ENCODE measurements at regions not wholly inside any gene's neighbourhood (a gene's known extent, or its start where the extent isn't known, plus 50 kb on each side); places are given as distances from the start of the nearest gene placed in this dataset.

- no peak for DNase-seq (ENCODE audit: low spot score)
Measured at GRCh38 chr2:82675186-82675585, 1783.9 kb downstream of the SUCLG1 start.

DNA sequence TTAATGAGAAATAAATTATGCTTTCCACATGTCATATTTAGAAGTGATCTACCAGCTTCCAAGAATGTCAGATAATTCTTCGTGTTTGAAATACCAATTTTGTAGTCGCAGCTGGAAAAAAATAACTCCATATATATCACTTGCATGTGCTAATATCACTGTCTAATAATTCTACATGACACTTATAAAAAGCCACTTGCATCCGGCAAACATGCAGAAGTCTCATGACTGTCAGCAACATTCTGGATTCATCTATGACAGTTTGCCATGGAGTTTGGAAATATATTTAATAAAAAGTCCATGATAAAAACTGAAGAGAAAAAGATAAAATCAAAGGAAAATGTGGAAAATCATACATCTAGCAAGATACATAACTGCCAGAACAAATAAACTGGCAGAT, 1784.4 kb downstream of the SUCLG1 start:
- DNase-seq (ENCODE audit: low spot score): no peak

DNA sequence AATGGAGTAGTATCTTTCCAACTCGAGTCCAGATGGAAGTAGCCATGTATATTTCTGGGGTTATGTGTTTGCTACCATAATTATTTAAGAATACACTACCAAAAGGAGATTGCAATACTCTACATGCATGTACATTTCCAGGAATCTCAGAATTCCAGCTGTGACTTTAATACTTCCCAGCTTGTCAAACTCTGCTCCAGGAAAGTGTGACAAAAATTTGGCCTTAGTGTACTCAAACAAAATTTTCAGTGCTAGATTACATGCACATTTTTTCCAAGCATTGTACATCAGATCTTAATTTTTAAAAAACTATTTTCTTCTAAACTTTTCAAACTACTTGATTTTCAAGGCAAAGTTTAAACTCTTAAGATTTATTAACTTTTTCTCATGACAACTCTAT, 1791.6 kb downstream of the SUCLG1 start:
- DNase-seq (ENCODE audit: low spot score): no peak

DNA sequence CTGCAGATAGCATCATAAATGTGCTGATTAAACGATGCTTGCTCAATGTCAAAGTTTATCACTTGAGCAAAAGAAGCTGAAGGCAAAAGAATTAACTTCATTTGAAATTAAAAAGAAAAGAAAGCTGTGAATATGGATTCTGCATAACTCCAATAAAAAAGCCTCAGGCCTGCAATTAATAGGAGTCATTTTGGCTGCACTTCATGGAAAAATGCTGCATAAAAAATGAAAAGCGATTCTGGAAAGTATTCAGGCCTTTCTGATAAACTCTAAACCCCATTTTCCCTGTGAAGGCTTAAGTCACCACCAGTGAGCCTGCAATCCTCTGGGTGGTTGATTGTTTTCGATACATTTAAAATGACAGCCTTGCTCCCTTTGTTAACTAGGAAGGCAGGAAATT, 1793.4 kb downstream of the SUCLG1 start:
- DNase-seq (ENCODE audit: low spot score): no peak

DNA sequence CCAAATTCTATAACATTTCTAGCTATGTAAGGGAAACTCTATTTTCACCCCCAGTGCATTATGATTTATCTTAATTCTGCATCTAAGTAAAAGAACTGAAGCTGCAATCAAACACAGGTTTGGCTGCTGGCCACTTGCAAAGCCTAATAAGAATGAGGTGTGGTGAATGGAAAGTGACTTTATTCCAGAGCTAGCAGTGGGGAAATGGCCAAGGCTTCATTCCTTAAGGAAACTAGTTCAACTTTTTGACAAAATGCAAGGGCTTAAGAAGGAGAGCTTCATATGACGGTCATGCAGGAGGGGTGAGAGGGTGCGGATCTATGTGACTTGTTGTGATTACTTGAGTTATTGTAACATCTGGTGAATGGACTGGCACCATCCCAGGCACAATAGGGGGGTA, 1802.0 kb downstream of the SUCLG1 start:
- no peak for DNase-seq (ENCODE audit: low spot score)

DNA sequence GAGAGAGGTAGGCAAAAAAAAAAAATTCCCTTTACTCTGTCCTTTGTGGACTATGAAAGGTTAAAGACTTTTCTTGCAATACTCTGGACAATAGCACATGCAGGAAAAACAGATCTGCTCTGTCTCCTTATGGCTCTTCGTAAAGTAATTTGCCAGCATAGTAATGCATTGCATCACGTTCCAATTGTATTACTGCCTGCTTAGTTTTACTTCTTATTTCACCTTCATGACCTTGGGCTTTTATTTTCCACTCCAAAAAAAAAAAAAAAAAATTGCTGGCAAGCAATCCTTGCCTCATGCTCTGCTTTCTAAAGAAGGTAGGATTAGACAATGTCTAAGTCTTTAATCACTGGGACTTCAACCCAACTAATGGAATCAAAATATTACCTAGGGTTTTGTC, 1802.7 kb downstream of the SUCLG1 start:
- DNase-seq (ENCODE audit: low spot score): no peak

- no peak for DNase-seq (ENCODE audit: low spot score)
Measured at GRCh38 chr2:82652117-82652516, 1807.0 kb downstream of the SUCLG1 start.

- no peak for DNase-seq (ENCODE audit: low spot score)
Measured at GRCh38 chr2:82650038-82650437, 1809.0 kb downstream of the SUCLG1 start.

- DNase-seq (ENCODE audit: low spot score): no peak
Measured at GRCh38 chr2:82641598-82642180, 1817.4 kb downstream of the SUCLG1 start.

DNA sequence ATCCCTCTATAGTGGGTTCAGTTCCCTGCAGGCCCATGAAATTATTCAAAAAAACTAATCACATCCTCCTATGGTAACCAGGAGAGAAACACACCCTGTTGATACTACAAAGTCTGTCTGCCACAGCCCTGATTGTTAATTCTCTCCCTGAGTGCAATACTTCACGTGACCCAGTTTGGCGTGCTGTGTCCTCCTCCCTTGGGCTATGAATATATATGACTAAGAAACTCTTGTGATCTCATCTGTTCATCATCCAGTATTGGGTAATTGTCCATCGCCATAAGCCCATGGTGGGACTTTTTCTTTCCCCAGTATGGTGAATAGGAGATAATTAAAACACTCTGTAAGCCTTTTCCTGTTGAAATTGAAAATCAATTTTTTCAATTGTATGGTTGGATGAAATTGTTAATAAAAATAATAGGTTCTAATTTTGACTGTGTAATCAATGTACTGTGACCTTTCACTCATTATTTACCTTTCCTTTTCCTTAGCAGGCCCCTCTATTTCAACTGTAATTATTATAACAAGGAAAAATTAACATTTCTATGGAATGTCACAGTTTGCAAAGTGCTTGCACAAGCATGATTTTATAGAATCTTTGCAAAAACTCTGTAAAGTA, 1822.6 kb downstream of the SUCLG1 start:
- DNase-seq (ENCODE audit: low spot score): no peak

DNA sequence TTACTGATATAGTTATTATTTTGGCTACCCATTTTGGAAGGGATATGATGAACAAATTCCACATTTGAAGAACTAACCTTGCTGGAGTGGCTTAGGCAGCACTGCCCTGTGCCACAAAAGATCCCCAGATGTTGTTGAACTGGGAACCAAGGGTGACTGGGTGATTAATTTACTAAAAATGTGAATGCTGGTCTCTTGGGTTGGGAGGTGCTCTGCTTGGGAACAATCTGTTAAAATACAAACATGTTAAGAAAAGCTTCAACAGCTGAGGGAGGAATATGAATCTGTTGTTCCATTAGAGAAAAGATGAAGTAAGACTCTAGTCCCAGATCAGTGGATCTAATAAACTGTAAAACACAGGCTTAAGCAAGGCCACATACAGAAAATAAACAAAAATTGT, 1860.1 kb downstream of the SUCLG1 start:
- DNase-seq (ENCODE audit: low spot score): no peak

DNA sequence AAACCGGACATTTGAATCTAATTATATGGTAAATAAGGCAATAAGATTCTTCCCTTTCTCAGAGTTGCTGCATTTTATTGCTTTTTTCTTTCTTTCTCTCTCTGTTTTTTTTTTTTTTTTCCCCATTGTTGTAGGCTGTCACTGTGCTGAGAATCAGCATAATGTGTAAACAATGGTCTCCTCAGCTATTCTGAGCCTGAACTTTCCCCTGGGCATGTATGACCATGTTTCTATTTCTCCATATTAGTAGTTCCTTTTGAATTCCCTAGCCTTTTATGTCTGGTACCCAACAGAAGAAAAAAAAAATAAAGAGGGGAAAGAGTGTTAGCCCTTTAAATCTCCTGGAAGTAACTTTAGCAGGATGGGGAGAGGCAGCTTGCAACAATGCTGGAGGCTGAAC, 1862.5 kb downstream of the SUCLG1 start:
- no peak for DNase-seq (ENCODE audit: low spot score)

GRCh38 chr2:82591718-82592117, 1867.4 kb downstream of the SUCLG1 start:
- DNase-seq (ENCODE audit: low spot score): no peak

DNA sequence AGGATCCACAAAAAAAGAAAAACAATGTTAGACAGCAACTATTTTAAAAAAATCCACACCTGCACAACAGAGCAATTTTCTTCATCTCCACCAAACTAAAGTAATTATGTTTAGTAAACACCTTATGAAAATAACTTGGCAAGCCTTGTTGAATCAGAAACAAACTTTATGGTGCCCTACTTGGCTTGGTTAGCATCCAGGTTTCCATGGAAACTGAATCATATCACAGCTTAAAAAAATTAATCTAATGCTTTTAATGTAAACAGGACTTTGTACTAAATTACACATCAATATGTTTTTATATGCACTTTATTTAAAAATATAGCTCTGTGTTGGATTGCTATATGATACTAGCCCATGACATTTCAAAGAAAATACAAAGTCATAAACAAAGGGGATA, 1882.4 kb downstream of the SUCLG1 start:
- DNase-seq (ENCODE audit: low spot score): no peak

- DNase-seq (ENCODE audit: low spot score): no peak
Measured at GRCh38 chr2:82539280-82539621, 1919.8 kb downstream of the SUCLG1 start.

DNA sequence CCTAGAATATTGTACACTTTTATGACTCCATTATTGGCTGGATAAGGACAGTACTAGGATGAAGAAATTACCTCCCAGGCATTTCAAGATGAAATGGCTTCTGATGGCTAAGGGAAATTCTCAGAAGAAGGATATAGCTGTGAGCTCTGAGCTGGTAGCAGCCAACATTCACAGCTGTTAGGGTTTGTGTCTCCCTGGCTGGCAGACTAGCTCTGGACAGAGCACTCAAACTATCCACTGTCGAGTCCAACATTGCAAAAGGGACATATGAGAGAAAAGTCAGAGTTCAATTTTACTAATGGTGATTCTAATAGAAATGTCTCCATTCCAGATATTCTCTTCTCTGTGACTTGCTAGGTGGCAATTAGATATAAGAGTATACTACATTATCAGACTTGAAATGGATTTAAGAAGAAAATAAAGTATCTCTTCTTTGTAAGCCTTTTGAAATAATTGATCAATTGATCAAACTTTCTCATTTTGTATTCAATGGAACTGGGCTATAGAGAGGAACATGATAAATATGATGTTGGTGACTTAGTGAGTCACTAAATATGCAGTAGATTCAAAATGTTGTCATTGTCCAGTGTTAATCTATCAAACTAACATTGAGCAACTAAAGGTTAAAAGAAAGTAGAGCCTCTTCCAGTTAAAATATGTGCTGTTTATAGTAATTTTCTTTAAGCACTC, 1920.3 kb downstream of the SUCLG1 start:
- DNase-seq (ENCODE audit: low spot score): no peak

- no peak for DNase-seq (ENCODE audit: low spot score)
Measured at GRCh38 chr2:82528288-82528687, 1930.8 kb downstream of the SUCLG1 start.

DNA sequence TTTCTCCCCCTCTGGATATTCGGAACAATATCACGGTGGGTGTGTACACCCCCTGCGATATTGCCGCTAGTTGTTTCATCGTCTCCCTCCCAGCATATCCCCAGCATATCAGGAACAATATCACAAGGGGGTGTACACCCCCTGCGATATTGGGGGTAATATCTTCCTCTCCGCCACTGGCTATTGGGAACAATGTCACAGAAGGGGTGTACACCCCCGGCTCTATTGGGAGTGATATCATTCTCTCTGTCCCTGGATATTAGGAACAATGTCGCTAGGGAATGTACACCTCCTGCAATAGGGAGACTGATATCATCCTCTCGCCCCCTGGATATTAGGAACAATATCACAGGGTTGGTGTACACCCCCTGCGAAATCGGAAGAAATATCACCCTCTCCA, 1932.0 kb downstream of the SUCLG1 start:
- no peak for DNase-seq (ENCODE audit: low spot score)

- DNase-seq (ENCODE audit: low spot score): no peak
Measured at GRCh38 chr2:82526277-82526676, 1932.8 kb downstream of the SUCLG1 start.

DNA sequence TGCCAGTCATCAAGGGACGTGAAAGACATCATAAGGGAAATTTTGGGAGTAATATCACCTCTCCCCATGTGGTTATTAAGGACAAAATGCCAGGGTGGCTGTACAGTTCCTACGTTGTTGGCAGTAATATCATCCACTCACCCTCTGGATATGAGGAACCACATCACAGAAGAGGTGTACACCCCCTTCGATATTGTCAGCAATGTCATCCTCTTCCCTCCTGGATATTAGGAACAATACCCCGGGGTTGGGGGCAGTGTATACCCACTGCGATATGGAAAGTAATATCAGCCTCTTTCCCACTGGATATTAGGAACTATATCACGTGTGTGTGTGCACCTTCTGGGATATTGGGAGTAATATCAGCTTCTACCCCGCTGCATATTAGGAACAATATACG, 1933.3 kb downstream of the SUCLG1 start:
- DNase-seq (ENCODE audit: low spot score): no peak

- DNase-seq (ENCODE audit: low spot score): no peak
Measured at GRCh38 chr2:82524826-82525225, 1934.3 kb downstream of the SUCLG1 start.

DNA sequence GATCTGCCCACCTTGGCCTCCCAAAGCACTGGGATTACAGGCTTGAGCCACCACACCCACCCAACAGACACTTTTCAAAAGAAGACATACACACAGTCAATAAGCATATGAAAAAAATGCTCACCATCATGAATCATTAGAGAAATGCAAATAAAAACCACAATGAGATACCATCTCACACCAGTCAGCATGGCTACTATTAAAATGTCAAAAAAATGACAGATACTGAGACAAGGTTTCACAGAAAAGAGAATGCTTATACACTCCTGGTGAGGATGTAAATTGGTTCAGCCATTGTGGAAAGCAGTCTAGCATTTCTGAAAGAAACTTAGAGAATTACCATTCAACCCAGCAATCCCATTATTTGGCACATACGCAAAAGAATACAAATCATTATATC, 1947.2 kb downstream of the SUCLG1 start:
- DNase-seq (ENCODE audit: low spot score): no peak

DNA sequence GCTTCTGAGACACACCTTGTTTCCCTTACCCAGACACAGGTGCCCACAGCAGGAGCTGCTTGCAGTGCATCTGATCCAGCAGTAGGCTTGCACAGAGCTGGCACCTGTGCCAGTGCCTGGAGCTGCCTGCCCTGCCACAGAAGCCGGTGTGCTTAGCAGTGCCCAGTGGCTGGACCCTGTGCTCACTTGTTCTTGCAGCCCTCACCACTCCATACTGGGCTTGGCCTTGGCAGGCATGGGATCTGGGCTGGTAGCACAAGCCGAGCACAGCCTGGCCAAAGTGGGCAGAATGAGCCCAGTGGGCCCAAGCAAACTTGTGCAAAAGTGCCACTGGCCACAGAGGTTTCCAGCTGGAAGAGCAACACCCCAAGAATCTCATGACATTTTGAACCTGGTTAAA, 1950.4 kb downstream of the SUCLG1 start:
- no peak for DNase-seq (ENCODE audit: low spot score)

DNA sequence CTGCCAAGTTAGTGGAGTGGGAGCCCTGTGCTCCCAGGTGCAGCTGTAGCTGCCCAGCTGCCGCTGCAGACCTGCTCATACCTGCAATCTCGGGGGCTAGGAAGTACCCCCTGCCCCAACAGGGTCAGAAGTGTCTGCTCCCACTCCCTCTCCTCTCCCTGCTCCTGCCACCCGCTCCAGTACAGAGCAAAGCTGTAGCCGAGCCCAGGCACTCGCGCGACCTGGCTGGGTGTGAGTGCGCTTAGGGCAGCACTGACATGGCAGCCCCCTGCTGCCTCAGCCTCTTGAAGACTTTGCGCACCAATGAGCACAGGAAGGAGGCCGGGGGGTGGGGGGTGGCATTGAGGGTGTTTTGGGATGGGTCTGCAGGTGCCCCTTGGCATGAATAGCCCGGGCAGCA, 1951.4 kb downstream of the SUCLG1 start:
- no peak for DNase-seq (ENCODE audit: low spot score)

Measured in putamen (tissue), 1 donor.